Urothelium cell line (cell line): ENCODE measurements at regions not wholly inside any gene's neighbourhood (a gene's known extent, or its start where the extent isn't known, plus 50 kb on each side); places are given as distances from the start of the nearest gene placed in this dataset.

ENCODE experiments used
- DNase-seq: peaks from one replicate; pipeline ENCODE4 v3.0.0; 2011; ENCODE audit warnings: low spot score, mixed read lengths
- FAIRE-seq: peaks from 2 replicates; lab custom pipeline; 2011; peaks lifted over from hg19 to GRCh38; lab: Jason Lieb, UNC

DNA sequence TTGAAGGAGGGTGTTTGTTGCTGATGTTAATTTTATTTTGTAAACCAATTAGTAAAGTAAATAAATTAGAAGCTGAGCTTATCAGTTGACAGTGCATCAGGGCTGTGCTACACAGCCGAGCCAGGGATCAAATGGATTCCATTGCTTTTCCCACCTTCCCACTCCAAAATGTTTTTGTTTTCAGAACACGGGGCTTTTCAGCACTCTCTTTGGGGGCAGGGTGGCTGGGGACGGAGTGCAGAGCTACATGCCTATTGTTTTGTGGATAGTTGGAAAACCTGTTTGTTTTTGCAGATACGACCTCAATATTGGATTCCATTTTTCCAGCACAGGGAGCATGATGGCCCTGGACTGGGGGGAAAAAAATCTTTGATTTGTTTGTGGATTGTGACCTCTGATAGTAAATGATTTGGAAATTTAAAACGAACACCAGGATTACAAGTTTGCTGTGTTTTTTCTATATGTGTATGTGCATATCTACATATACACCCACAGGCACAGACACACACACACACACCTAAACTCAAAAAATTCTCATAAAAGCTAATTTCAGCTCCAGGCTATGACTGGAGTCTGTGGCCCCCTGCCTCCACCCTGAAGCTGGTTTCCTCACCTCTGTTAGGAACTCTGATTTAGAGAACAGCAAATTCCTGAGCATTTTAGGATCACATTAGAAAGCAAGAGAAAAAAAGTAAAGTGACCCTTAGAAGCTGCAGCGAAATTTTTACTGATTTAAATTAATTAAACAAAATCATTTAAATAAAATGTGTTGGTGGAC is 371.7 kb upstream of the IRX2 start:
- FAIRE-seq (no peak), DNase-seq (no peak)

DNA sequence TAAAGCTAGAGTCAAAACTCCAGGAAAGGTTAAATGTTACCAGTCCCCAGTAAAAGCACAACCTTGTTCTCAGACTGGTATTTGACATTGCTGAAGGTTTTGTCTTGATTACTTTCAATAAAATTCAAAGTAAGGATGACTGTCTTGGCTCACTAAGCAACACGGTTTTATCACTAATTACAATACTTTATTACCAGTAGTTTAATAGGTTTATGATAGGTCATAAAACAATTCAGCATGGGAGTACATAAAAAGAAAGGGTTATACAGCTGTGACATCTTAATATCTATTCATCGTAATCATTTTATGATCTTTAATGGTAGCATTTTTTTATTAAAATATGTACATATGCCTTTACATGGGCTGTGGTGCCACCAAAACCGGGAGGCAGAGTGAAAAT is 370.7 kb upstream of the IRX2 start:
- DNase-seq, result no peak
- FAIRE-seq, result no peak

DNA sequence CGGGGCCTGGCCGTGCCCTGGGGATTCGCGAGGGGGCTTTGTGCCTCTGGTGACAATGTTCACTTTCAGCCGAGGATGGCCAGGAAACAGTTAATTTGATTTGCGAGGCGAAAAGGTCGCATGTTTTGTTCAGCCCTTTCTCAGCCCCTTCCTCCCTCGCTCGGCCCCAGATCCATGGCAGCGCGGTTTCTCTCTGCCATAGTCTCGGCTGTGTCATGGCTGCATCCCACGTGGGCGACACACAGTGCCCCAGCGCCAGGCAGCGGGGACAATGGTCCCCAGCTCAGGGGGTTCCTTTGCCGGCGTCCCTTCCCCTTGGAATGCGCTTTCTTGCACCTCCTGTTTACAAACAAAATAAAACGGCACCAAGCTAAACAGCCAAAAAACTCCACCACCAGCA is 370.3 kb upstream of the IRX2 start:
- FAIRE-seq (no peak), DNase-seq (no peak)

DNA sequence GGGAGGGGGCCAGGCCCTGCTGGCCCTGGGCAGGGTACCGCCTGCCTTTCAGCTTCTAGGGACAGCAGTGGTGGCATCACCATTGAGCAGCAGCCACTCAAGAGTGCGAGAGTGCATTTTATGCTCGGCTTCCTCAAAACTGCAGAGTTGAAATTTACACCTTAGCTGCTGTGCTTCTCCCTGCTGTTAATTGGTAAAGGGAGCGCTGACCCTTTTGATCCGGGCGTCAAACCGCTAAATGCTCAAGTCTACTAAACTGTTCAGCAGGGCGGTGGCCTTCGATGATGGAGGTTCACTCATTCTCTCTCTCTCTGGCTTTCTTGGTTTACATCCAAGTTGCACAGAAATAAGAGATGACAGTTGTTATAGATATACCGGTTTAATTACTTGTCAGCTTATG is 368.6 kb upstream of the IRX2 start:
- no peak for FAIRE-seq
- no peak for DNase-seq

DNA sequence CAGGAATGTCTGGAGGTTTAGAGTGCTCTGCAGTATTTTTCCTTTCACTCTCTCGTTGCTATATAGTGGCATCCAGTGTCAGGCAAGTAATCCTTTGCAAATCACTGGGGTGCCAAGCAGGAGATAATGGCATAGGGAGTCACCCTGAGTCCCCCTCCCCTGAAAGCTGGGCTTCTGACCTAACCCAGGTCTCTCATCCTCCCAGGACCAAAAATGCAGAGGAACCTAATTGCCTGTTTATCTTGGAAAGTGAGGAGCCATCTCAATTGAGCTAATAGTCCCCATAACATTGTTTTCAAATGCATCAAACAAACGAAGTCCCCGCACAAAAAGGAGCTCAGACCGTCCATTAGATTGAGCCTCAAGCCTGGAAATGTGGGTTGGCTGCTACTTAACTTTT is 368.0 kb upstream of the IRX2 start:
- no peak for FAIRE-seq

DNA sequence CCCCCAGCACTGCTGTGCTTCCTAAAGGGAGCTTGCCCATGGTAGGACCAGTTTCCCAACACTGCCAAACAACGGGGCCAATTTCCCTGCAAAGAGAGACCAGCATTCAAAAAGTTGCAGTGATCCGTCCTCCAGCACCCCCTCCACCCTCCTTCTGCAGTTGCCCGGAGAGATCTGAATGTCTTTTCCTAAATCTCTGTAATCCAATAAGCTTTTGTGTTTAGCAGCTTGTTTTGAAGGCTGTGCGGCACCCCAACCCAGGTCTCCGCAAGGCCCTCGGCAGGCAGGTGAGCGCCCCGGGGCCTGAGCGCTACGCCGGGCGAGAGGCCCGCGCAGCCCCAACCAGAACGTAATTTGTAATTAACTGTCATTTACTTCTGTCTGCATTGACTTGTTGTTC is 366.9 kb upstream of the IRX2 start:
- DNase-seq (no peak), FAIRE-seq (no peak)

More for the DNA sequence above, 368.0 kb upstream of the IRX2 start:
- no peak for DNase-seq

DNA sequence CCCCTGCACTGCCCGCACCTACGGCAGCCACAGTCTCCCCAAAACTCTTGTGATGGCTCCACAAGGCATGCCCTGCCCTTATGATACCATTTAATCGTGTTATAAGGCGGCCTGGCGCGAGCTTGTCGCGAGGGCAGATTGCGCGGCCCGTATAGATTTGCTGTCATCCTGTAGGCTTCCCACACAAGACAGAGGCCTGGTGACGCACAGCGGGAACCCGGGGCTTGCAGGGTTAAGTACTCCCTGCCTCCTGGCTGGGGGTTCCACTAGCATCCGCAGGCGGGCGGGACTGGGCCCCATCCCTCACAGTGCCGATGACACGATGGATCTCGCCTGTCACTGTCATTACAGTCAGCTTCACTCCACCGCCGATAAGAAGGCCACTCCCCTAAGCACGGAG is 364.9 kb upstream of the IRX2 start:
- no peak for FAIRE-seq
- no peak for DNase-seq

DNA sequence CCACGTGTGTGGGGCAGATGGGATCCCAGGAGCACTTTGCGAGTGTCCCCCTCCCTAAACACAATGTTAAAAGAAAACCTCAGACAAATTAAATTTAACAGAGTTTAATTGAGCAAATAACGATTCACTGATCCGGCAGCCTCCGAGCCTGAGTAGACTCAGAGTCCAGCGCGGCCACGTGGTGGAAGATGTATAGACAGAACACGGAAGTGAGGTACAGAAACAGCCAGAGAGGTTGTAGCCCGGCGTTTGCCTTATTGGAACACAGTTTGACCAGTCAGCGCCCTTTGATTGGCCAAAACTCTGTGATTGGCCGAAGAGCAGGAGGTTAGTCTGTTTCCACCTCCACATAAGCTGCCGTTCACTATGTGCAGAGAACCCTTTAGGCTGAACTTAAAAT is 363.0 kb upstream of the IRX2 start:
- DNase-seq (no peak), FAIRE-seq (no peak)

DNA sequence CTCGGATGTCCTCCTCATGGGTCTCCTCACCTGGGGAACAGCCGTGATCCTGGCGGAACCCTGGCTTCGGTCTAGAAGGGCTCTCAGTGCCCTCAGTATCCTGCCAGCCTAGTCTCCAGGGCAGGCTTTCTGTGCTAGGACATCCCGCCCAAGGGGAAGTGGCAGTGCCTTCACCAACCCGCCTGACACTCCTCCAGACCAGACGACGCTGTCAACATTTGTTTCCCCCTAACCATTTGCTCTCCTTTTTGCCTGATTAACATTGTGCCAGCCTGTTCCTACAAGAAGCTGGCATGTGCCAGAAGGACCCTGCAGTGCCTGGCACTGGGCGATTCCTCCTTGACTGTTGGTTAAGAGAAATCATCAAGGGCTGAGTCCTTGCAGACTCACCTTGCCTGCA is 358.9 kb upstream of the IRX2 start:
- DNase-seq, result no peak
- FAIRE-seq, result no peak

DNA sequence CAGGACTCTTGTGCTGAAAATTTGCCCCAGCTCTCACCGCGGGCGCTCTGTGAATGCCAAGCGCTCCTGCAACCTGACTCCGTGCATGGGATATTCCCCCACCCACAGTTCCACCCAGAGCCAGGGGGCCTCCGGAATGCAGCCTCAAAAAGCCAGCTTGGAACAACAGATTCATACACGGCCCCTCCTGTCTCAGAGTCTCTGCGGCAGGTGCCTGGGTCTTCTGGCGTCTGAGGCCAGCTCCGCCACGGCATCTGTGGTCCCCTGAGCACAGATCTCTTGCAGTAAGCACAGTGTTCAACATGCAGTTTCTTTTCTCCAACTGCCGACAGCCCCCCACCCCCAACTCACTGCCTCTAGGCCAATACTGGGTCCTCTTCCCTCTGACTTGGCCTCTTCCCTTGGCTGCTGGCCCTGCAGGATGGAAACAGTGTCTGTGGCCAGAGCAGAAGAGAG is 355.7 kb upstream of the IRX2 start:
- no peak for FAIRE-seq
- DNase-seq, result no peak

DNA sequence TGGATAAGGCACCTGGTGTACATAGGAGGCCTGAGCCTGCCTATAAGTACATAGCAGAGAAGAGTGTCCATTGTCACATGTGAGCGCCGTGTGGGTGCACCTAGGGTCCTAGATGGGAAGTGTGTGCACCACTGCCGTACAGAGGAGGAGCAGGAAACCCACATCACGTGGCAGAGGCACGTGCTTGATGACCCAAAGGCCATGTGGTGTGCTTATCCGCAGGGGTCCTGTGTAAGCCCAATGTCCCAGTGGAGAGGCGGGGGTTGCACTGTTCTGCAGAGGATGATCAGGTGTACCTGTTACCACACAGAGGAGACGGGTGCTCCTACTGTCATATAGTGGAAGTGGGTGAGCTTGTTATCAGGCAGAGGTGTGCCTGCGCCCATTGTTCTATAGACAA is 354.1 kb upstream of the IRX2 start:
- FAIRE-seq (no peak), DNase-seq (no peak)

DNA sequence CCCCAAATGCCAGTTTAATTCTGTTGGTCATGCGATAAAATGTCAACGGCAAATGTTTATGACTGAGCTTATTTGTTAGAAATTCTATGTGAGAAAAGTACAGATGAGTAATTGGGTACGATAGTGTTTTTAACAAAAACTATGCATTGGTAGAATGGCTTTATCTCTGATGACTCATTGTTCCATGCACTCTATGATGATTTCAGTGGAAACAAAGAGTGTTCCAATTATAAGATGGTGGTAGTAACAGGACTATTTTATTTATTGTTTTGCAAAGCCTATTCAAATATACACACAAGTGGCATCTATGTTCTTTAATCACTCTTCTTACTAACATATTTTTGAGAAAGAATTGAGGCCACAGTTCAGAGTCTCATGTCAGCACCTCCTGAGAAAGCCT is 353.7 kb upstream of the IRX2 start:
- DNase-seq (no peak), FAIRE-seq (no peak)

DNA sequence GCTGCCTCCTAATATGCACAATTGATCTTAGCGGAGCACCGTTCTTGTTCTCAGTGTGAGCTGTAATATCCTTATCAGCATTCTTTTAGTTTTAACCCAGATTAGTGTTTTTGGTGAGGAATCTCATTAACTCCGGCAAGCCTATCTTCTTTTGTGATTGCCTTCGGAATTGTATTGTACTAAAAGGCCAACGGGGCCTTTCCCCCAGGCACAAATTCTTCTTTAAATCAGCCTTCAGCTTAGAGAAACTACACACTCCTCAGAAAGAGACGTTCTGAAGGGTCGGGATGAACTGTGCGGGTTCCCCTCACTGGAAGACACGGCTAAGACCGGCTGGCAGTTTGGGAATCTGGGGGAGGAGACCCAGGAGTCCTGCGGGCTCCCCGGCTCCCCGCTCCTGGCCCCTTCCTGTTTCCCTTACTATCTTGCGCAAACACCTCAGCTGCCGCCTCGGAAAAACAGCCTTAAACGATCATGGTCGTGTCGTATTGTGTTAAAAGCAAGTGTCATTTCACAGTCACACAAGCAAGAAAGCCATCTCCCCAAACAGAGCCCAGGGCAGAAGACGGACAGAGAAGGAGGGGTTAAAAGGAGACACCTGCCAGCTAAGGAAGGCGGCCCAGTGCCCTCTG is 353.1 kb upstream of the IRX2 start:
- no peak for FAIRE-seq
- no peak for DNase-seq

DNA sequence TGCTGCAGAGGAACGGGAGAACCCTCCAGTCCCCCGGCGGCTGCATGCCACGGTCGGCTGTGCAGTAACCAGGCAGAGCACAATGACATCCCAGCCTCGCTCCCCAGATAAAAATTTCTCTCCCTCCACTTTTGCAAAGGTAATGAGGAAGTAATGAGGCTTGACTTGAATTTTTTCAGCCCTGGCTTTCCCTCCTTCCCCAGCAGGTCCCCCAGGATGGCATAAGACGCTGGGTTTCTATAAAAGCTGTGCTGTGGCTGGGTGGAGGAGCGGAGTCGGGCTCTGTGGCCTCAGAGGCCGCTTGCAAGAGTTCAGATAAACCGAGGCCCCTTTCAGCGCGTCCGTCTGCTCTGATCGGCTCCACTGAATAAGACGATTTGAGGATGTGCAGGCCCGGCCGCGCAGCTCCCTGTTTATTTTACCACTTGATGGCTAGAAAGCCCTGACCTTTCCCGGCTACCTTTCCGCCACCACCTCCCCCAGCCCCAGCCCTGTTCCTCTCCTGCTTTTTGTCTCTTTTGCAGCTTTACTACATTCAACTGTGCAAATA is 351.9 kb upstream of the IRX2 start:
- no peak for DNase-seq

DNA sequence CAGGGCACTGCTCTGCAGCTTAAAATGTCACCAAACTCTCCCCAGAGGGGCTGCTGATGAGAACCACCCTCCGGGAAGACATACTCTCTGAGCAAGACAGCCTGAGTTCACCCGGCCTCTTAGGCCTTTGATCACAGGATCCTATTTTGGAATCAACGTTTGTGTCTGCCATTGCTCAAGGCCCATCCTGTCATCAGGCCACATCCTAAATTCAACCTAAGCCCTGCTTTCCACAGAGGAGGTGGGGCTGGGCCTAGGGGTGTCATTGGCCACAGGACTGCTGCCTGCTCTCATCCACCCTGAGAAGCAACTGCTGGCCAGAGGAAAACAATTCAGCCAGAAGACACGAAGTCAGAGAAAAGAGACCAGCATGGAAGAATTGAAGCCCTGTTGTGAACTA is 351.1 kb upstream of the IRX2 start:
- no peak for FAIRE-seq
- DNase-seq, result no peak

More for the DNA sequence above, 351.9 kb upstream of the IRX2 start:
- FAIRE-seq, result no peak

DNA sequence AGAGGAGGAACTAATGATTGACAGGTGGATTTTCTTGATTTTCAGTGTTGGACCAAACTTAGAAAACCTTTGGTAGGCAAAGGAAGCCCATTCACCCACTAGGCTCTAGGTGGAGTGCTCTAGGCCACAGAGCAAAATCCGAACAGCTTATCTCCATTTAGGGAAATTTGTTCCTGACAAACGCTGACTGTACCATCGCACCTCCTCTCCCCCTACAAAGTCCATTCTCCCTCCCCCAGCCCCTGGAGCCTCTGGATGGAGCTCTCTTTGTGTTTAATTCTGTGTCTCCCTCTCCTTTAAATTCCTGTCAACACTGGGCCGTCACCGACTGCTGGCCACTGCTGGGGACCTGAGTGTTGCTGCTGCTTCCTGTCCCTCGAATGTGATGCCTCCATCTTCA is 350.1 kb upstream of the IRX2 start:
- FAIRE-seq, result no peak

DNA sequence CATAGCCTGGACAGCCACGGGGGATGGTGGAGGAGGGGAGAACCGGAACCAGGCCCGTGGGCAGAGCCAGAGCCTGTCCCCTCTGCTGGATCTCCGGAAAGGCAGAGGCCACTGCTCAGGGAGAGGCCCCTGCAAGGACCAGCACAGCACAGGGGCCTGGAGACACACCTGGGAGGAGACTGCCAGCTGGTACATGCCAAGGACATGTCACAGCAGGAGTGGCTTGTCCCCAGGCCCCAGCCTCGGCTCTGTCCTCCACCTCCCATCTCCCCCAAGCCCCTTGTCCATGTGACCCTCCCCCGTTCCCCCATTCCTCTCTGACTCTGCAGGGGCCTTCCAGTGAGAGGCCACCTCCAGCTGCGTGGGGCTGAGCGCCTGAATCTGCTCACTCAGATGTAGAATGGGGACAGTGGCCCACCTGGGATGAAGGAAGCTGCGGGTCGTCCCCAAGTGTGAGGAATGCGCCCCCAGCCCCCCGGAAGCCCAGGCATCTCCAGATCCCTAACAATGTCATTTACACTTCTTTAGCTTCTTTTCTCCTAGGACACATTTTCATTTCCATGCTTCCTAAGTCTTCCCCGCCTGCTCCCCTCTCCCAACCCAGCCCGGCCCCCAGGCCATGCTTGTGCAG is 349.6 kb upstream of the IRX2 start:
- DNase-seq, result no peak
- FAIRE-seq, result no peak

More for the DNA sequence above, 350.1 kb upstream of the IRX2 start:
- DNase-seq, result no peak

DNA sequence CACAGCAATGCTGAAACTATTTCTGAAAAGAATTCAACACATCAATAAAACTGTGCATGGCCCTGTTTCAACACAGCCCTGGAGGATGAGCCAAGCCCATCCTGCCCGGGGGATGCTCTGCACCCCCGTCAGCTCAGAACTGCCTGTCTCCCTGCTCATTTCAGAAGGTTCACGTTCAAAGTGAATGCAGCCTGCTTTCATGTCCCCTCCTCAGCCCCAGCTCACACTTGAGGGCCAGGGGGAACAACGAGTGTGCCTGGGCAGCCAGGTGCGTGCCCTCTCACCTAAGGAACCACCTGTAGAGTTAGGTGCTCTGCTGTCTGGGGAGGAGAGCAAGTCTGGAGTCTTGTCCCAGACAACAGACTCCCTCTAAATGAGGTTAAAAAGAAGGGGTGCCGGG is 348.5 kb upstream of the IRX2 start:
- no peak for FAIRE-seq
- DNase-seq, result no peak

DNA sequence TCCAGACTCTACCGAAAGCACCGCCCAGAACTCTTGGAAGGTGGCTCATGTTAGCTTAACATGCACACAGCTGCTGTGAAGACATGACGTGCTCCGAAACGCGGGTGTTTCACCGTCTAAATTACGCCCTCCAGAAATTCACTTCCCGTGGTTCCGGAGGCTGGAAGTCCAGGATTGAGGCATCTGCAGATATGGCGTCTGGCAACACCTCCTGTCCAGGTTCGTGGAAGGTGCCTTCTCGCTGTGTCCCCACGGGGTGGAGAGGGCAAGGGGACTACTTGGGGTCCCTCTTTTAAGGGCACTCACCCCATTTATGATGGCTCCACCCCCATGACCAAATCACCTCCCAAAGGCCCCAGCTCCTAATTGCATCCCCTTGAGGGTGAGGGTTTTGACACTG is 348.0 kb upstream of the IRX2 start:
- FAIRE-seq, result no peak
- no peak for DNase-seq

DNA sequence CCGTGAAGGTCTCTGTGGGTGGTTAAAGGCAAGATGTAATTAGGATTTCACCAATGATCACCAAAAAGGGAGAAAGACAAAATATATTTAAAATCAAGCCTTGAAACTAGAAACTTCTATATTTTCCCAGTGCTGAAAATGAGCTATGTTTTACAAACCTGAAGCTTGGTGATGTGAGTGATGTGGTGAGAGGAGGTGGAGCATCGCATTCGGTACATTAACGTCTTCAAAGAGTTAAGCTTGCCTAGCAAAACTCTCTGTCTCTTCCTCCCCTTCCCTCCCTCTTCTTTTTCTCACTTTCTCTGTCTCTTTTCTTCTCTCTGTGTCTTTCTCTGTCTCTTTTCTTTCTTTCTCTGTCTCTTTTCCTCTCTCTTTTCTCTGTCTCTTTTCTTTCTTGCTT is 347.3 kb upstream of the IRX2 start:
- DNase-seq, result no peak
- FAIRE-seq, result no peak

DNA sequence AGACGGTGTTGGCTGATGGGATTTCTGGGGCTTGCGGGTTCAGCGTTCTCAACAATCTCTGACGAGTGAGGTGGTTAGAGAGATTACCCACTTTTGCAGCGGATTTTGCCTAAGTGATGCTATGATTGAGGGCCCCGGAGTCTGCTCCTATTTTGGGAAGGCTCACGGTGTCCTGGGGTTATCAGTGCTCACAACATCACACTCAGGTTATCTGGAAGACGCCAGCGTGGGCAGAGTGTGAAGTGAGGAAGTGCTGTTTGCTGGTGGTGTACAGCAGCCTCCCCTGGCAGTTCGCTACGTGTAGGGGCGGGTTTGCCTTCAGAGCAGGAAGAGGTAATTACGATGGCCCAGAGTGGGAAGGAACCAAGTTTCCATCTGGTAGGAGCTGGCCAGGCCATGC is 341.2 kb upstream of the IRX2 start:
- DNase-seq, result no peak
- no peak for FAIRE-seq

DNA sequence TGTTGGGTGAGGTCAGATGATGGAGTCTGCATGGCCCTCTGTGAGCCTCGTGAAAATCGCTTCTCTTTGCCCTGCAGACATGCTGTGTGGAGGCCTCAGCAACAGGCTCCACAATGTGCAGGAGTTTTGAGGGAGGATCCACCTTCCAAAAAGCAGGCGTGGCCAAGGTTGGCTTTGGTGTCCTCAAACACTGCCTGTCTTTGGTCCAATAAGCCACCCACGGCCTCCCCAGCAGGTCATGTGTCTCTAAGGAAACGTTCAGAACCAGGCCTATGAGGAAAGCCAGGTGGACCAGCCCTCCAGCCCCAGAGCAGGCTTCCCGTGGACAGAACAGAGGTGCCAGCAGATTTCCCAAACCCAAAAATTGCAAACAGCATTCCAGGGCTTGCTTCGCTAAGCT is 340.7 kb upstream of the IRX2 start:
- DNase-seq, result no peak
- FAIRE-seq, result no peak
